ENCODE measurements at regions not wholly inside any gene's neighbourhood (a gene's known extent, or its start where the extent isn't known, plus 50 kb on each side); places are given as distances from the start of the nearest gene placed in this dataset.

- DNase-seq (ENCODE audit: low read depth): peak; percentile 7
- no peak for TF ChIP-seq CTCF (IDR thresholded peaks at IDR 0.05; ENCODE audit: control insufficient read depth, extremely low read depth, insufficient read depth)
- H3K4me3 ChIP-seq (ENCODE audit: low read depth, low read length): no peak overlapping the region
Measured at GRCh38 chr20:21583486-21584168, 69.8 kb upstream of the NKX2-2 start.

- no peak for DNase-seq (ENCODE audit: low read depth)
- H3K4me3 ChIP-seq (ENCODE audit: low read depth, low read length): no peak overlapping the region
- no peak for TF ChIP-seq CTCF (IDR thresholded peaks at IDR 0.05; ENCODE audit: control insufficient read depth, extremely low read depth, insufficient read depth)
Measured at GRCh38 chr20:21577551-21577950, 63.7 kb upstream of the NKX2-2 start.

GRCh38 chr20:21575981-21576740, 62.3 kb upstream of the NKX2-2 start:
- no peak for TF ChIP-seq CTCF (IDR thresholded peaks at IDR 0.05; ENCODE audit: control insufficient read depth, extremely low read depth, insufficient read depth)
- H3K4me3 ChIP-seq (ENCODE audit: low read depth, low read length): no peak overlapping the region
- no peak for DNase-seq (ENCODE audit: low read depth)

- DNase-seq (ENCODE audit: low read depth): no peak
- no peak overlapping the region for H3K4me3 ChIP-seq (ENCODE audit: low read depth, low read length)
- TF ChIP-seq CTCF (IDR thresholded peaks at IDR 0.05; ENCODE audit: control insufficient read depth, extremely low read depth, insufficient read depth): no peak
Measured at GRCh38 chr20:21575167-21575566, 61.3 kb upstream of the NKX2-2 start.

- no peak for DNase-seq (ENCODE audit: low read depth)
- H3K4me3 ChIP-seq (ENCODE audit: low read depth, low read length): no peak overlapping the region
- no peak for TF ChIP-seq CTCF (IDR thresholded peaks at IDR 0.05; ENCODE audit: control insufficient read depth, extremely low read depth, insufficient read depth)
Measured at GRCh38 chr20:21574443-21574842, 60.6 kb upstream of the NKX2-2 start.

GRCh38 chr20:21573259-21573658, 59.4 kb upstream of the NKX2-2 start:
- no peak for DNase-seq (ENCODE audit: low read depth)
- H3K4me3 ChIP-seq (ENCODE audit: low read depth, low read length): no peak overlapping the region
- no peak for TF ChIP-seq CTCF (IDR thresholded peaks at IDR 0.05; ENCODE audit: control insufficient read depth, extremely low read depth, insufficient read depth)

Measured in LNCaP clone FGC (cell line).